Mammary epithelial cell (primary cell): ENCODE measurements at regions not wholly inside any gene's neighbourhood (a gene's known extent, or its start where the extent isn't known, plus 50 kb on each side); places are given as distances from the start of the nearest gene placed in this dataset.

Source experiments
- CTCF ChIP-seq, 2 donors: IDR thresholded peaks in 1 of 2; conservative IDR thresholded peaks in 1 of 2; 2 replicates each; pipeline ENCODE4 v1.5.1; 2011 to 2012; ENCODE audit warnings: inconsistent platforms in 2 of 2, low read length in 2 of 2, mild to moderate bottlenecking in 2 of 2, control low read depth in 1 of 2, low read depth in 1 of 2; ENCODE audit not compliant: insufficient read depth in 1 of 2; ENCODE audit errors: extremely low read depth in 1 of 2
- EZH2 ChIP-seq: IDR thresholded peaks from 2 replicates; pipeline ENCODE4 v1.6.1; 2012; ENCODE audit warnings: low read length, inconsistent platforms, borderline replicate concordance

- no peak for TF ChIP-seq EZH2
- no peak for TF ChIP-seq CTCF (conservative IDR thresholded peaks at IDR 0.05 in 1 of 2, IDR thresholded peaks at IDR 0.05 in 1 of 2; ENCODE audit: extremely low read depth in 1 of 2, insufficient read depth in 1 of 2, low read depth in 1 of 2, low read length in 2 of 2)
These were observed 557.4 kb downstream of the FLRT2 start for GRCh38 chr14:86087377-86087776.
